K562 (cell line): ENCODE measurements at regions not wholly inside any gene's neighbourhood (a gene's known extent, or its start where the extent isn't known, plus 50 kb on each side); places are given as distances from the start of the nearest gene placed in this dataset.

Source experiments
- CHCHD3 ChIP-seq: fragments of 250-450 bp; sonication (Bioruptor Pico); IDR thresholded peaks from 2 replicates; pipeline ENCODE4 v2.1.2; 2022; ENCODE audit warnings: mild to moderate bottlenecking
- JUN ChIP-seq, 2 experiments: sonication (generic) in 1 of 2; formaldehyde crosslinking in 1 of 2; IDR thresholded peaks; 2 replicates each; pipeline versions ENCODE4 v1.6.1 to v1.8.0; 2012 to 2022; ENCODE audit warnings: borderline replicate concordance in 2 of 2, mild to moderate bottlenecking in 2 of 2, improper control_type of control experiment in 1 of 2, low read depth in 1 of 2, low read length in 1 of 2, missing genetic modification reagents in 1 of 2
- MTA2 ChIP-seq: fragments of 450-650 bp; IDR thresholded peaks from 2 replicates; pipeline ENCODE4 v1.6.1; 2016; ENCODE audit warnings: low read depth
- POLR2G ChIP-seq: fragments of 200-400 bp; formaldehyde crosslinking; IDR thresholded peaks from 2 replicates; pipeline ENCODE4 v1.6.1; 2017; ENCODE audit warnings: low read depth, mild to moderate bottlenecking, antibody characterized with exemption, low read length, moderate library complexity
- SMARCE1 ChIP-seq: fragments of 450-650 bp; IDR thresholded peaks from 2 replicates; pipeline ENCODE4 v1.7.1; 2016; ENCODE audit warnings: mild to moderate bottlenecking
- ZNF121 ChIP-seq: sonication (generic); formaldehyde crosslinking; conservative IDR thresholded peaks from 2 replicates; pipeline ENCODE4 v1.8.0; 2022; ENCODE audit warnings: missing genetic modification reagents
- ZNF224 ChIP-seq: sonication (generic); formaldehyde crosslinking; IDR thresholded peaks from 2 replicates; pipeline ENCODE4 v1.8.0; 2022; ENCODE audit warnings: mild to moderate bottlenecking, missing genetic modification reagents
- TF ChIP-seq, protein P1 (sequence below), 2 experiments: fragments of 450-650 bp in 1 of 2; sonication (generic) in 1 of 2; formaldehyde crosslinking in 1 of 2; IDR thresholded peaks; 2 replicates each; pipeline versions ENCODE4 v1.7.1 to v1.9.0; 2016 to 2022; ENCODE audit warnings: inconsistent platforms in 1 of 2, mild to moderate bottlenecking in 1 of 2, missing genetic modification reagents in 1 of 2
- TF ChIP-seq, protein P2 (sequence below): fragments of 250-450 bp; sonication (Bioruptor Pico); IDR thresholded peaks from 2 replicates; pipeline ENCODE4 v1.8.0; 2021; ENCODE audit warnings: borderline replicate concordance, mild to moderate bottlenecking, moderate library complexity; ENCODE audit not compliant: poor library complexity, severe bottlenecking
- TF ChIP-seq, protein P3 (sequence below): fragments of 450-650 bp; formaldehyde crosslinking; IDR thresholded peaks from 2 replicates; pipeline ENCODE4 v1.4.0; 2022; ENCODE audit warnings: missing genetic modification characterization
- TF ChIP-seq, protein P4 (sequence below): fragments of 450-650 bp; IDR thresholded peaks from 2 replicates; pipeline ENCODE4 v1.6.1; 2017; ENCODE audit warnings: antibody characterized with exemption, mild to moderate bottlenecking

DNA sequence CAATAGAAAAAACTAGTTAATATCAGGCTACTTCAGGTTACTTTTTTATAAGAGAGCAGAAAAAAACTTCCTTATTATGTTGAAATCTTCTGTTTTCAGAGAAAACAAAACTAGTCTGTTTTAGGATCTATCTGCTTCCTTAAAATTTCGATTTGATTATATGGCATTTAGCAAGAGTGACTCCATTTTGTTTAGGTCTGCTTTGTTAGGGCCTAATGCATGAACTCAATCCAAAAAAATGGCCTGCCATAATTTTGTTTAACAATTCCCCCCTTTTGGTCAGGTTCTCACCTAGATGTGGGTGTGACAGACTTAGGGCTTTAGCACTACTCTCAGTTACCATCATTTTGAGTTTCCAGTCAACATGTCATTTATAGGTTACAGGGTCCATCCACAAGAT lies 89.8 kb upstream of the GNG12 start (continued):
- TF ChIP-seq, protein P1, sequence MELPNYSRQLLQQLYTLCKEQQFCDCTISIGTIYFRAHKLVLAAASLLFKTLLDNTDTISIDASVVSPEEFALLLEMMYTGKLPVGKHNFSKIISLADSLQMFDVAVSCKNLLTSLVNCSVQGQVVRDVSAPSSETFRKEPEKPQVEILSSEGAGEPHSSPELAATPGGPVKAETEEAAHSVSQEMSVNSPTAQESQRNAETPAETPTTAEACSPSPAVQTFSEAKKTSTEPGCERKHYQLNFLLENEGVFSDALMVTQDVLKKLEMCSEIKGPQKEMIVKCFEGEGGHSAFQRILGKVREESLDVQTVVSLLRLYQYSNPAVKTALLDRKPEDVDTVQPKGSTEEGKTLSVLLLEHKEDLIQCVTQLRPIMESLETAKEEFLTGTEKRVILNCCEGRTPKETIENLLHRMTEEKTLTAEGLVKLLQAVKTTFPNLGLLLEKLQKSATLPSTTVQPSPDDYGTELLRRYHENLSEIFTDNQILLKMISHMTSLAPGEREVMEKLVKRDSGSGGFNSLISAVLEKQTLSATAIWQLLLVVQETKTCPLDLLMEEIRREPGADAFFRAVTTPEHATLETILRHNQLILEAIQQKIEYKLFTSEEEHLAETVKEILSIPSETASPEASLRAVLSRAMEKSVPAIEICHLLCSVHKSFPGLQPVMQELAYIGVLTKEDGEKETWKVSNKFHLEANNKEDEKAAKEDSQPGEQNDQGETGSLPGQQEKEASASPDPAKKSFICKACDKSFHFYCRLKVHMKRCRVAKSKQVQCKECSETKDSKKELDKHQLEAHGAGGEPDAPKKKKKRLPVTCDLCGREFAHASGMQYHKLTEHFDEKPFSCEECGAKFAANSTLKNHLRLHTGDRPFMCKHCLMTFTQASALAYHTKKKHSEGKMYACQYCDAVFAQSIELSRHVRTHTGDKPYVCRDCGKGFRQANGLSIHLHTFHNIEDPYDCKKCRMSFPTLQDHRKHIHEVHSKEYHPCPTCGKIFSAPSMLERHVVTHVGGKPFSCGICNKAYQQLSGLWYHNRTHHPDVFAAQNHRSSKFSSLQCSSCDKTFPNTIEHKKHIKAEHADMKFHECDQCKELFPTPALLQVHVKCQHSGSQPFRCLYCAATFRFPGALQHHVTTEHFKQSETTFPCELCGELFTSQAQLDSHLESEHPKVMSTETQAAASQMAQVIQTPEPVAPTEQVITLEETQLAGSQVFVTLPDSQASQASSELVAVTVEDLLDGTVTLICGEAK (IDR thresholded peaks at IDR 0.05): no peak
- TF ChIP-seq, protein P1 (CRISPR knock-in tag; IDR thresholded peaks at IDR 0.05): no peak
- no peak for TF ChIP-seq POLR2G
- no peak for TF ChIP-seq ZNF224 (CRISPR knock-in tag)
- TF ChIP-seq, protein P2, sequence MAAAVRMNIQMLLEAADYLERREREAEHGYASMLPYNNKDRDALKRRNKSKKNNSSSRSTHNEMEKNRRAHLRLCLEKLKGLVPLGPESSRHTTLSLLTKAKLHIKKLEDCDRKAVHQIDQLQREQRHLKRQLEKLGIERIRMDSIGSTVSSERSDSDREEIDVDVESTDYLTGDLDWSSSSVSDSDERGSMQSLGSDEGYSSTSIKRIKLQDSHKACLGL (CRISPR knock-in tag): no peak
- no peak for TF ChIP-seq ZNF121 (CRISPR knock-in tag)
- no peak for TF ChIP-seq MTA2
- no peak for TF ChIP-seq SMARCE1
- TF ChIP-seq, protein P3, sequence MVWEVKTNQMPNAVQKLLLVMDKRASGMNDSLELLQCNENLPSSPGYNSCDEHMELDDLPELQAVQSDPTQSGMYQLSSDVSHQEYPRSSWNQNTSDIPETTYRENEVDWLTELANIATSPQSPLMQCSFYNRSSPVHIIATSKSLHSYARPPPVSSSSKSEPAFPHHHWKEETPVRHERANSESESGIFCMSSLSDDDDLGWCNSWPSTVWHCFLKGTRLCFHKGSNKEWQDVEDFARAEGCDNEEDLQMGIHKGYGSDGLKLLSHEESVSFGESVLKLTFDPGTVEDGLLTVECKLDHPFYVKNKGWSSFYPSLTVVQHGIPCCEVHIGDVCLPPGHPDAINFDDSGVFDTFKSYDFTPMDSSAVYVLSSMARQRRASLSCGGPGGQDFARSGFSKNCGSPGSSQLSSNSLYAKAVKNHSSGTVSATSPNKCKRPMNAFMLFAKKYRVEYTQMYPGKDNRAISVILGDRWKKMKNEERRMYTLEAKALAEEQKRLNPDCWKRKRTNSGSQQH (CRISPR knock-in tag): no peak
- TF ChIP-seq CHCHD3 (CRISPR knock-in tag): no peak
- TF ChIP-seq, protein P4, sequence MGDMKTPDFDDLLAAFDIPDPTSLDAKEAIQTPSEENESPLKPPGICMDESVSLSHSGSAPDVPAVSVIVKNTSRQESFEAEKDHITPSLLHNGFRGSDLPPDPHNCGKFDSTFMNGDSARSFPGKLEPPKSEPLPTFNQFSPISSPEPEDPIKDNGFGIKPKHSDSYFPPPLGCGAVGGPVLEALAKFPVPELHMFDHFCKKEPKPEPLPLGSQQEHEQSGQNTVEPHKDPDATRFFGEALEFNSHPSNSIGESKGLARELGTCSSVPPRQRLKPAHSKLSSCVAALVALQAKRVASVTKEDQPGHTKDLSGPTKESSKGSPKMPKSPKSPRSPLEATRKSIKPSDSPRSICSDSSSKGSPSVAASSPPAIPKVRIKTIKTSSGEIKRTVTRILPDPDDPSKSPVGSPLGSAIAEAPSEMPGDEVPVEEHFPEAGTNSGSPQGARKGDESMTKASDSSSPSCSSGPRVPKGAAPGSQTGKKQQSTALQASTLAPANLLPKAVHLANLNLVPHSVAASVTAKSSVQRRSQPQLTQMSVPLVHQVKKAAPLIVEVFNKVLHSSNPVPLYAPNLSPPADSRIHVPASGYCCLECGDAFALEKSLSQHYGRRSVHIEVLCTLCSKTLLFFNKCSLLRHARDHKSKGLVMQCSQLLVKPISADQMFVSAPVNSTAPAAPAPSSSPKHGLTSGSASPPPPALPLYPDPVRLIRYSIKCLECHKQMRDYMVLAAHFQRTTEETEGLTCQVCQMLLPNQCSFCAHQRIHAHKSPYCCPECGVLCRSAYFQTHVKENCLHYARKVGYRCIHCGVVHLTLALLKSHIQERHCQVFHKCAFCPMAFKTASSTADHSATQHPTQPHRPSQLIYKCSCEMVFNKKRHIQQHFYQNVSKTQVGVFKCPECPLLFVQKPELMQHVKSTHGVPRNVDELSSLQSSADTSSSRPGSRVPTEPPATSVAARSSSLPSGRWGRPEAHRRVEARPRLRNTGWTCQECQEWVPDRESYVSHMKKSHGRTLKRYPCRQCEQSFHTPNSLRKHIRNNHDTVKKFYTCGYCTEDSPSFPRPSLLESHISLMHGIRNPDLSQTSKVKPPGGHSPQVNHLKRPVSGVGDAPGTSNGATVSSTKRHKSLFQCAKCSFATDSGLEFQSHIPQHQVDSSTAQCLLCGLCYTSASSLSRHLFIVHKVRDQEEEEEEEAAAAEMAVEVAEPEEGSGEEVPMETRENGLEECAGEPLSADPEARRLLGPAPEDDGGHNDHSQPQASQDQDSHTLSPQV: peak; percentile 93
- TF ChIP-seq JUN (IDR thresholded peaks at IDR 0.05; ENCODE audit: borderline replicate concordance, low read depth, low read length): no peak
- TF ChIP-seq JUN (CRISPR knock-in tag; IDR thresholded peaks at IDR 0.05; ENCODE audit: borderline replicate concordance): no peak
